ENCODE measurements at regions not wholly inside any gene's neighbourhood (a gene's known extent, or its start where the extent isn't known, plus 50 kb on each side); places are given as distances from the start of the nearest gene placed in this dataset.

GRCh38 chr11:109808569-109808968, 284.6 kb upstream of the ZC3H12C start:
- no peak for DNase-seq

GRCh38 chr11:109814824-109815223, 278.4 kb upstream of the ZC3H12C start:
- DNase-seq = no peak

DNA sequence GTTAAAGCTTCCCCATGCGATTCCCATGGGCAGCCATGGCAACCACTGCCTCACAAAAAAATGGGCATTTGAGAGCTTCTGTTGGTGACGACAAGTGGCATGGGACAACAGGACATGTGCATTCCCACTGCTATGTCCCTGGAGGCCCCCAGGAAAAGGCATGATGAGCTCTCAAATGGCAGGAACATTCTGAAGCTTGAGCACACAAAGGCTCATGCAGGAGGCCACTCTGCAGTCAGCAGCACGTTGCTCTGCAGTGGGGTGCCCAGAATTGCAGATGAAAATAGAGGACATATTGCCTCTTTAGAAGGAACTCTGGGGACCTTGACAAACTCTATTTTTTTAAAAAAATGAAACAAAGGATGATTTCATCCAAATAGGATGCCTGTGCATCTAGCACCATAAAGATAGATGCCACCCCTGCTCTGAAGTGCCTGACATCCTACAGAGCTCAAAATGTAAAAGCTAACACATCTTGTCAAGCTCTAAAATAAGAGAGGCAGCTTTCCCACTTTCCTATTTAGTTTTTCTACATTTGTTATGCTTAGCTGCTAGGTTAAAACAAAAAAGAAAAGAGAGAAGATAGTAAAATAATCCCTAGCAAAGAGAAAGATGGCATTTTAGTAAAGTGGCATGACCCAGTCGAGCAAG, 277.6 kb upstream of the ZC3H12C start:
- DNase-seq = no peak

GRCh38 chr11:109818290-109818689, 274.9 kb upstream of the ZC3H12C start:
- no peak for DNase-seq

DNA sequence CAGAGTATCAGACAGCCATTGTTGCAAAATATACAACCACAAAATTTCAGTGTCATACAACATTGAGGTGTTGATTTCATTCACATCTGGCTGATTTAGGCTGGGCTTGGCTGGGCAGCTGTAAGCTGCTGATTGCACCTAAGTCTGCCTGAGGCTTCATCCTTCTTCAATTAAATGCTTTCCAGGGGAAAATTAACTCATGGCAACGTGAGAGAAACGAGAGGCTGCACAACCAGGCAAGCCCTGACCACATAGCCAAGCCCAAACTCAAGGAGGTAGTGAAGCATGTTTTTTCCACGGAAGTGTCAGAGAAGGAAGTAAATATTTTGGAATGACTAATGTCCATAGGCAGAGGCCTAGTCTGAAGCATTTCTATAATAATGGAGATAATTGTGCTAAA, 273.8 kb upstream of the ZC3H12C start:
- no peak for DNase-seq

DNA sequence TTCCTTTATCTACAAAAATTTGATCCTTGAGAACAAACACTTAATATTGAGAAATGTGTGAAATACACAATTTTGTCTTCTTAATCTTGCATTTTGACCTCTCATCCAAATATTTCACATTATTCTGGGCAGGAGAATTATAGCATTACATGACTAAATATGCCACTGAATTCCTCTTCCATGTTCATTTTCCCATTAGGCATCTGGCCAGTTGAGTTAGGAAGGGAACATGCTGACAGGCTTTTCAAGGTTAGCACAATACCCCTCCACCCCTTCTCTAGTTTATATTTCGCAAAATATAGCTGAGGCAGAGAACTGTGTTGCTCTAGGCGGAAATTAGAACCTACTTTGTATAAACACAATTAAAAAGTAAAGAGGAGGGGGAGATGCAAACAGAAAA, 271.7 kb upstream of the ZC3H12C start:
- no peak for DNase-seq

DNA sequence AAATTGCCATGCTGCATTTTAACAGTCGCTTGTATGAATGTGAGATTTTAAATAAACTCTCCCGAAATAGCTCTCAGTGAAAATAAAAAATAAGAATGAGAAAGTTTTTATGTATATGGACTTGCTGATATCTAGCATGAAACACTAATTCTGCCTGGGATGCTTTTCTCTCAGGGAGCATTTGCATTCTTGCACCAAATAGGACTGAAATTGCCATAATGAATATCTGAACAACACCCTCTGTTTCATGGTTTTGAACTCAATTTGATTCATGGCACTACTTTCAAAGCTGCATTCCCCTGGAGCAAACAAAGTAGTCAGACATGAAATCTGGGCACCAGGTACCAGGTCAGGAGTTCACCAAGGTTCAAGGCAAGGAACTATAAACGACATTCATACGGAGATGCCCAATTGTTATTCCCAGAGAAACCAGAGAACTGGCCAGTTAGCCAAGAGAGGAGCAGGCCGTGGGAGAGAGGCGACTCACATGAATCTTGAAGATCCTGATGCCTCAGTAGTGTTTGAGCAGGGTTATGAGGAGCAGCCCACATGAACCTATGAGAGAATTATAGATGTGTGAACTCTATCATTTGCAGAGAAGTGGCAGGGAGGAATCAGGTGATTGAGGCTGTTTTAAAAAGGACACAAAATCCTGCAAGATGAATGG, 270.6 kb upstream of the ZC3H12C start:
- DNase-seq = no peak

GRCh38 chr11:109828387-109828786, 264.8 kb upstream of the ZC3H12C start:
- DNase-seq = no peak

GRCh38 chr11:109838026-109838425, 255.2 kb upstream of the ZC3H12C start:
- DNase-seq = no peak

- DNase-seq = no peak
Observed at GRCh38 chr11:109845437-109845836, 247.8 kb upstream of the ZC3H12C start.

DNA sequence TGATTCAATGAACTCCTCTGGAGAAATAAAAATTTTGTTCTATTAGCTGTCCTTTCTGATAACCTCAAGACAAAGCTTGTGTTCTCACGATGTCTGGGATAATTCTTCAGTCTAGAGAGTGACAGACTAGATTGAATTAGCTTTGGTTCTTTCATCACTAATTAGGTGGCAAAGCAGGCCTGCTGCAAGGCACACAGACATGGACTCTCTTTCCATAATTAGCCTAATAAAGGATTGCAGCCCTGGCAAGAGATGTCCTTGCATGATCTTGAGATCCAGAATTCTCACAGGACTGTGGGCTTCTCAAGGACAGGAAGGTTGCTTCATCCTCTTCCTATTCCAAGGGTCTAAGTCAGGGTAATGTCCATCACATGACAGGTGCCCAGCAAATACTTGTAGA, 245.6 kb upstream of the ZC3H12C start:
- no peak for DNase-seq

- no peak for DNase-seq
Observed at GRCh38 chr11:109849051-109849450, 244.1 kb upstream of the ZC3H12C start.

- no peak for DNase-seq
Observed at GRCh38 chr11:109849946-109850345, 243.2 kb upstream of the ZC3H12C start.

GRCh38 chr11:109851780-109852390, 241.3 kb upstream of the ZC3H12C start:
- DNase-seq = no peak

DNA sequence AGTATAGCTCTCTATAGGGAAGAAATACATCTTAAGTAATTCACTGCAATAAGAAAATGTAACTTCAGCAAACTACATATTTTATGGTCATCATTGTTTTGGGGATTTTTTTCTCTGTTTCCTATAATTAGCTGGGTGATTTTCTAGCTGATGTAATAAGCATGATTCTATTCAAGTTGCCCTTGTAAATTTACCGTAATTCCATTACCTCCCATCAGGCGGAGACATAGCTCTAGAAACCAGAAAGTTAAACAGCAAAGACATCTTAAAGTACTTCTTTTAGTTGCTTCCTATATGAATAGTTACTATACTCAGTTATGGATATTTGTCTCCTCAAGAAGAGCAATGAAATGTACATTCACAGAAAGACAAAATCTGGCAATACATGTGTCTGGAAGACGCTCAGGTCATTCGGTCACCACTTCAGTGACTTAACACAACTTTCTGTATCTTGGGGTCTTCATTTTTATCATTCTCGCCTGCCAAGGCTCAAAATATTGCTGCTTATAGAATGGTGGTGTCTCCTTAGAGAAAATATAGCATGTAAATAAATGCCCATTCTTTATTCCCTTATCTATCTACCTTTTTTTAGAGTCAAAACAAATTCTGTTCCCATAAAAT, 239.9 kb upstream of the ZC3H12C start:
- no peak for DNase-seq

- no peak for DNase-seq
Observed at GRCh38 chr11:109854731-109855130, 238.5 kb upstream of the ZC3H12C start.

GRCh38 chr11:109856928-109857327, 236.3 kb upstream of the ZC3H12C start:
- DNase-seq = no peak

- DNase-seq = no peak
Observed at GRCh38 chr11:109857637-109858036, 235.6 kb upstream of the ZC3H12C start.

DNA sequence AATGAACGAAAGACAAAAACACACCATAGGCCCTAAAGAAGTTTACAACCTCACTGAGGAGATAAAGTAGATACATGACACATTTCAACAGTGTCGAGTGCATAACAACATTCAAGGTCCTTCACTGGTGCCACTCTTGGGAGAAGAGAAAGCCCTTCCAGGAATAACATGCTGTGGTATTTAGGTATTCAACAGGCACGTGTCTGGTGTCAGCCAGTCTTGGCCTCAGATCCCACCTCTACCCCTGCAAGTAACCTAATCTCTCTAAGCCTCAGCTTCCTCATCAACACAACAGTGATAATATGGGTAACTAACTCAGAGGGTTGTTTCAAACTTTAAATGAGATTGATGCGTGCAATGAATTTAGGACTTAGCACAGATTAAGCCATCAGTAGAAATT, 235.0 kb upstream of the ZC3H12C start:
- DNase-seq = no peak

- DNase-seq = no peak
Observed at GRCh38 chr11:109859045-109859724, 234.0 kb upstream of the ZC3H12C start.

- DNase-seq = no peak
Observed at GRCh38 chr11:109862835-109863234, 230.4 kb upstream of the ZC3H12C start.

GRCh38 chr11:109864151-109864661, 229.0 kb upstream of the ZC3H12C start:
- DNase-seq = no peak

Measured in activated CD4-positive, alpha-beta T cell treated with anti-CD3 and anti-CD28 coated beads, Interleukin-2, amount 50 U/mL, for 4 hours (primary cell).